Calu3 (cell line): ENCODE measurements at regions not wholly inside any gene's neighbourhood (a gene's known extent, or its start where the extent isn't known, plus 50 kb on each side); places are given as distances from the start of the nearest gene placed in this dataset.

Experiments used
- BruUV-seq: library from RNA; stranded (reverse); fragments of 400-500 nt; replicated peaks from 2 replicates; lab custom pipeline; 2021; lab: Mats Ljungman, UMichigan
- CTCF ChIA-PET: fragments of 300-600 bp; sonication (Branson Sonifier 250); formaldehyde crosslinking; loops from one replicate; lab custom pipeline; 2022; ENCODE audit warnings: antibody characterized with exemption; lab: Charles Lee
- DNase-seq: peaks from one replicate; pipeline ENCODE4 v3.0.0; 2022
- H3K27ac Mint-ChIP-seq: one replicate; pipeline ENCODE4 v1.8.0; 2022; ENCODE audit warnings: mixed read lengths; ENCODE audit not compliant: unreplicated experiment
- H3K27me3 Mint-ChIP-seq: one replicate; pipeline ENCODE4 v1.8.0; 2022; ENCODE audit warnings: mixed read lengths; ENCODE audit not compliant: unreplicated experiment
- H3K36me3 Mint-ChIP-seq: one replicate; pipeline ENCODE4 v1.8.0; 2022; ENCODE audit warnings: mild to moderate bottlenecking, moderate library complexity, mixed read lengths; ENCODE audit not compliant: insufficient read depth, unreplicated experiment
- H3K4me1 Mint-ChIP-seq: one replicate; pipeline ENCODE4 v1.8.0; 2022; ENCODE audit warnings: mild to moderate bottlenecking, low read depth, mixed read lengths; ENCODE audit not compliant: unreplicated experiment
- H3K4me3 Mint-ChIP-seq: one replicate; pipeline ENCODE4 v1.8.0; 2022; ENCODE audit warnings: mild to moderate bottlenecking, low read depth, moderate library complexity, mixed read lengths; ENCODE audit not compliant: unreplicated experiment
- H3K9me3 Mint-ChIP-seq: one replicate; pipeline ENCODE4 v1.8.0; 2022; ENCODE audit warnings: low read depth, mixed read lengths; ENCODE audit not compliant: unreplicated experiment
- CTCF ChIP-seq: fragments of 200-600 bp; IDR thresholded peaks from one replicate; pipeline ENCODE4 v1.8.0; 2022; ENCODE audit warnings: antibody characterized with exemption; ENCODE audit not compliant: unreplicated experiment
- intact Hi-C: fragments of 100-400 bp; cut with micrococcal nuclease; formaldehyde crosslinking; loops from one replicate; pipeline ENCODE4 v1.10.0; 2022; ENCODE audit not compliant: unreplicated experiment

- CTCF ChIA-PET = no interaction called here
- no peak for TF ChIP-seq CTCF
- no peak overlapping the region for H3K4me3 Mint-ChIP-seq
These were observed 442.7 kb upstream of the KIRREL3 start for GRCh38 chr11:127443297-127443696.

GRCh38 chr11:127440616-127441015, 440.0 kb upstream of the KIRREL3 start:
- no peaks in the 10 kb centered on the region for H3K4me1 Mint-ChIP-seq
- no peak for DNase-seq
- TF ChIP-seq CTCF = no peak
- intact Hi-C loops = no loop called here
- BruUV-seq = no TSS peak
- H3K4me3 Mint-ChIP-seq = no peak overlapping the region
- no peaks in the 10 kb centered on the region for H3K36me3 Mint-ChIP-seq
- no peak overlapping the region for H3K27ac Mint-ChIP-seq
- H3K27me3 Mint-ChIP-seq = peaks cover 3% of the 10 kb centered on the region
- CTCF ChIA-PET = no interaction called here
- peaks cover 11% of the 10 kb centered on the region for H3K9me3 Mint-ChIP-seq

More at GRCh38 chr11:127443297-127443696, 442.7 kb upstream of the KIRREL3 start:
- Mint-ChIP-seq H3K27me3 (peaks cover 13% of the 10 kb centered on the region), H3K4me1 (no peaks in the 10 kb centered on the region), H3K9me3 (peaks cover 13% of the 10 kb centered on the region), H3K36me3 (no peaks in the 10 kb centered on the region), H3K27ac (no peak overlapping the region)
- intact Hi-C loops = no loop called here
- no TSS peak for BruUV-seq
- no peak for DNase-seq

- Mint-ChIP-seq H3K4me1 (no peaks in the 10 kb centered on the region), H3K36me3 (no peaks in the 10 kb centered on the region), H3K4me3 (no peak overlapping the region), H3K27me3 (no peaks in the 10 kb centered on the region), H3K27ac (no peak overlapping the region), H3K9me3 (peaks cover 10% of the 10 kb centered on the region)
- DNase-seq = no peak
- no peak for TF ChIP-seq CTCF
- intact Hi-C loops = no loop called here
- CTCF ChIA-PET = no interaction called here
- BruUV-seq = no TSS peak
These were observed 424.7 kb upstream of the KIRREL3 start for GRCh38 chr11:127425281-127425680.

GRCh38 chr11:127424661-127425060, 424.1 kb upstream of the KIRREL3 start:
- Mint-ChIP-seq H3K4me1 (no peaks in the 10 kb centered on the region), H3K36me3 (no peaks in the 10 kb centered on the region), H3K27me3 (no peaks in the 10 kb centered on the region), H3K27ac (no peak overlapping the region), H3K9me3 (peaks cover 10% of the 10 kb centered on the region), H3K4me3 (no peak overlapping the region)
- no TSS peak for BruUV-seq
- CTCF ChIA-PET = no interaction called here
- no peak for DNase-seq
- intact Hi-C loops = no loop called here
- TF ChIP-seq CTCF = no peak
